Hepatocyte (in vitro differentiated cells): ENCODE measurements at regions not wholly inside any gene's neighbourhood (a gene's known extent, or its start where the extent isn't known, plus 50 kb on each side); places are given as distances from the start of the nearest gene placed in this dataset.

Source experiments
- DNase-seq: peaks from one replicate; pipeline ENCODE4 v3.0.0-alpha.2; 2016; ENCODE audit warnings: low spot score
- H2AFZ ChIP-seq: fragments of 200-600 bp; sonication (generic); 2 replicates; pipeline ENCODE4 v1.6.0; 2016; ENCODE audit warnings: antibody characterized with exemption, mild to moderate bottlenecking
- H3K27ac ChIP-seq: fragments of 200-600 bp; sonication (generic); 2 replicates; pipeline ENCODE4 v1.5.1; 2016; ENCODE audit warnings: mild to moderate bottlenecking
- H3K27me3 ChIP-seq: fragments of 200-600 bp; sonication (generic); 2 replicates; pipeline ENCODE4 v1.6.1; 2016
- H3K36me3 ChIP-seq: fragments of 200-600 bp; sonication (generic); replicated peaks from 2 replicates; pipeline ENCODE4 v1.5.1; 2016; ENCODE audit warnings: low read depth; ENCODE audit not compliant: insufficient read depth
- H3K4me1 ChIP-seq: fragments of 200-600 bp; sonication (generic); 2 replicates; pipeline ENCODE4 v1.5.1; 2016; ENCODE audit warnings: mild to moderate bottlenecking, moderate library complexity; ENCODE audit not compliant: insufficient read depth
- H3K4me2 ChIP-seq: fragments of 200-600 bp; sonication (generic); 2 replicates; pipeline ENCODE4 v1.6.0; 2016
- H3K4me3 ChIP-seq: fragments of 200-600 bp; sonication (generic); 2 replicates; pipeline ENCODE4 v1.5.1; 2016; ENCODE audit warnings: mild to moderate bottlenecking
- H3K79me2 ChIP-seq: fragments of 200-600 bp; sonication (generic); 2 replicates; pipeline ENCODE4 v1.6.0; 2017; ENCODE audit warnings: mild to moderate bottlenecking
- H3K9me2 ChIP-seq: fragments of 200-600 bp; sonication (generic); replicated peaks from 2 replicates; pipeline ENCODE4 v1.6.0; 2017; ENCODE audit warnings: mild to moderate bottlenecking; ENCODE audit not compliant: insufficient read depth
- H3K9me3 ChIP-seq: fragments of 200-600 bp; sonication (generic); 2 replicates; pipeline ENCODE4 v1.5.1; 2016; ENCODE audit warnings: low read depth, mild to moderate bottlenecking
- H4K20me1 ChIP-seq: fragments of 200-600 bp; sonication (generic); 2 replicates; pipeline ENCODE4 v1.6.0; 2016; ENCODE audit warnings: mild to moderate bottlenecking; ENCODE audit not compliant: insufficient read depth, poor library complexity, severe bottlenecking
- EZH2 ChIP-seq: fragments of 200-600 bp; sonication (generic); IDR thresholded peaks from 2 replicates; pipeline ENCODE4 v1.6.1; 2016; ENCODE audit warnings: antibody characterized with exemption, mild to moderate bottlenecking, borderline replicate concordance
- EZH2phosphoT487 ChIP-seq: fragments of 200-600 bp; sonication (generic); IDR thresholded peaks from one replicate; pipeline ENCODE4 v1.6.1; 2018; ENCODE audit warnings: antibody characterized with exemption, mild to moderate bottlenecking, low read depth, moderate library complexity; ENCODE audit not compliant: unreplicated experiment, severe bottlenecking
- WGBS: methylation state at CpG from one replicate; pipeline ENCODE4 v1.1.6; 2016; ENCODE audit warnings: low lambda C conversion rate; ENCODE audit errors: missing lambda C conversion rate; 5-methylcytosine and 5-hydroxymethylcytosine counted together
- TF ChIP-seq, protein P1 (sequence below): fragments of 200-600 bp; sonication (generic); IDR thresholded peaks from 2 replicates; pipeline ENCODE4 v1.5.1; 2016; ENCODE audit warnings: antibody characterized with exemption, mild to moderate bottlenecking; ENCODE audit not compliant: poor library complexity

DNA sequence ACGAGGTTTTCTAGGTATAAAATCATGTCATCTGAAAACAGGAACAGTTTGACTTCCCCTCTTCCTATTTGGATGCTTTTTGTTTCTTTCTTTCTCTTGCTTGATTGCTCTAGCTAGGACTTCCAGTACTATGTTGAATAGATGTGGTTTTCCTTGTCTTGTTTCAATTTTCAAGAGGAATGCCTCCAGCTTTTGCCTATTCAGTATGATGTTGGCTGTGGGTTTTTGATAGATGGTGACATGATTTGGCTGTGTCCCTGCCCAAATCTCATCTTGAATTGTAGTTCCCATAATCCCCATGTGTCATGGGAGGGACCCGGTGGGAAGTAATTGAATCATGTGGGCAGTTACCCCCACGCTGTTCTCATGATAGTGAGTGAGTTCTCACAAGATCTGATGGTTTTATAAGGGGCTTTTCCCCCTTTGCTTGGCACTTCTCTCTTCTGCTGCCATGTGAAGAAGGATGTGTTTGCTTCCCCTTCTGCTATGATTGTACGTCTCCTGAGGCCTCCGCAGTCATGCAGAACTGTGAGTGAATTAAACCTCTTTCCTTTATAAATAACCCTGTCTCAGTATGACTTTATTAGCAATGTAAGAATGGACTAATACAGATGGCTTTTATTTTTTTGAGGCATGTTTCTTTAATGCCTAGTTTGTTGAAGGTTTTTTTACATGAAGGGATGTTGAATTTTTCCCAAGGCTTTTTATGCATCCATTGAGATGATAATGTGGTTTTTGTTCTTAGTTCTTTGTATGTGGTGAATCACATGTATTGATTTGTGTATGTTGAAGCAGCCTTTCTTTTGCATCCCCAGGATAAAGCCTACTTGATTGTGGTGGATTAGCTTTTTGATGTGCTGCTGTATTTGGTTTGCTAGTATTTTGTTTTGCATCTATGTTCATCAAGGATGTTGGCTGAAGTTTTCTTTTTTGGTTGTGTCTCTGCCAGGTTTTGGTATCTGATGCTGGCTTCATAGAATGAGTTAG, 239.1 kb downstream of the THBS2 start:
- H3K36me3 ChIP-seq = no peaks in the 10 kb centered on the region
- 81% methylated on average over 5 of the region's 5 CpGs for WGBS

DNA sequence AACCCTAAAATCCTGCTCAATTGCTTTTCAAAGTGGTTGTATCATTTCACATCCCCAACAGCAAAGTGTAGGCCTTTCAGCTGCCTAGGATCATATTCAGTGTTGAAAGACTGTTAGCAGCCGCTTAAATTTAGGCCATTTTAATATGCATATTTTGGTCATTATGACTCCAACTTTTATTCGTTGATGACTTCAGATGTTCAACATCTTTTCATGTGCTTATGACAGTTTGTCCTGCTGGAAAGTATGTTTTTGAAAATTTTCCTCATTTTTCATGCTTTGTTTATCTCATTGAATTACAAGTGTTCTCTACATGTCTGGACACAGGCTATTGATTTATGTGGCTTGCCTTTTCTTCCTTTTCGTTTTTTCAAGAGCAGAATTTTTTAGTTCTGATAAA, 244.0 kb downstream of the THBS2 start:
- DNase-seq = no peak
- H3K4me2 ChIP-seq = no peak overlapping the region
- no peaks in the 10 kb centered on the region for H3K27me3 ChIP-seq
- 86% methylated on average over 3 of the region's 3 CpGs for WGBS
- no peaks in the 10 kb centered on the region for H4K20me1 ChIP-seq
- H3K9me3 ChIP-seq = no peaks in the 10 kb centered on the region
- no peak overlapping the region for H2AFZ ChIP-seq
- no peak overlapping the region for H3K4me3 ChIP-seq
- no peaks in the 10 kb centered on the region for H3K4me1 ChIP-seq
- H3K79me2 ChIP-seq = no peaks in the 10 kb centered on the region
- no peaks in the 10 kb centered on the region for H3K36me3 ChIP-seq
- H3K27ac ChIP-seq = no peak overlapping the region
- H3K9me2 ChIP-seq = no peaks in the 10 kb centered on the region
- TF ChIP-seq EZH2phosphoT487 = no peak
- TF ChIP-seq, protein P1, sequence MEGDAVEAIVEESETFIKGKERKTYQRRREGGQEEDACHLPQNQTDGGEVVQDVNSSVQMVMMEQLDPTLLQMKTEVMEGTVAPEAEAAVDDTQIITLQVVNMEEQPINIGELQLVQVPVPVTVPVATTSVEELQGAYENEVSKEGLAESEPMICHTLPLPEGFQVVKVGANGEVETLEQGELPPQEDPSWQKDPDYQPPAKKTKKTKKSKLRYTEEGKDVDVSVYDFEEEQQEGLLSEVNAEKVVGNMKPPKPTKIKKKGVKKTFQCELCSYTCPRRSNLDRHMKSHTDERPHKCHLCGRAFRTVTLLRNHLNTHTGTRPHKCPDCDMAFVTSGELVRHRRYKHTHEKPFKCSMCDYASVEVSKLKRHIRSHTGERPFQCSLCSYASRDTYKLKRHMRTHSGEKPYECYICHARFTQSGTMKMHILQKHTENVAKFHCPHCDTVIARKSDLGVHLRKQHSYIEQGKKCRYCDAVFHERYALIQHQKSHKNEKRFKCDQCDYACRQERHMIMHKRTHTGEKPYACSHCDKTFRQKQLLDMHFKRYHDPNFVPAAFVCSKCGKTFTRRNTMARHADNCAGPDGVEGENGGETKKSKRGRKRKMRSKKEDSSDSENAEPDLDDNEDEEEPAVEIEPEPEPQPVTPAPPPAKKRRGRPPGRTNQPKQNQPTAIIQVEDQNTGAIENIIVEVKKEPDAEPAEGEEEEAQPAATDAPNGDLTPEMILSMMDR = no peak
- TF ChIP-seq EZH2 = no peak

More for the DNA sequence above, 239.1 kb downstream of the THBS2 start:
- Histone ChIP-seq H3K27me3 (no peaks in the 10 kb centered on the region), H3K27ac (no peak overlapping the region), H4K20me1 (no peaks in the 10 kb centered on the region), H3K4me1 (no peaks in the 10 kb centered on the region), H3K9me2 (no peaks in the 10 kb centered on the region), H3K4me3 (no peak overlapping the region), H2AFZ (no peak overlapping the region), H3K79me2 (no peaks in the 10 kb centered on the region), H3K9me3 (no peaks in the 10 kb centered on the region), H3K4me2 (no peak overlapping the region)
- DNase-seq = no peak
- TF ChIP-seq EZH2phosphoT487 (no peak), EZH2 (no peak)
- TF ChIP-seq, protein P1 = no peak

DNA sequence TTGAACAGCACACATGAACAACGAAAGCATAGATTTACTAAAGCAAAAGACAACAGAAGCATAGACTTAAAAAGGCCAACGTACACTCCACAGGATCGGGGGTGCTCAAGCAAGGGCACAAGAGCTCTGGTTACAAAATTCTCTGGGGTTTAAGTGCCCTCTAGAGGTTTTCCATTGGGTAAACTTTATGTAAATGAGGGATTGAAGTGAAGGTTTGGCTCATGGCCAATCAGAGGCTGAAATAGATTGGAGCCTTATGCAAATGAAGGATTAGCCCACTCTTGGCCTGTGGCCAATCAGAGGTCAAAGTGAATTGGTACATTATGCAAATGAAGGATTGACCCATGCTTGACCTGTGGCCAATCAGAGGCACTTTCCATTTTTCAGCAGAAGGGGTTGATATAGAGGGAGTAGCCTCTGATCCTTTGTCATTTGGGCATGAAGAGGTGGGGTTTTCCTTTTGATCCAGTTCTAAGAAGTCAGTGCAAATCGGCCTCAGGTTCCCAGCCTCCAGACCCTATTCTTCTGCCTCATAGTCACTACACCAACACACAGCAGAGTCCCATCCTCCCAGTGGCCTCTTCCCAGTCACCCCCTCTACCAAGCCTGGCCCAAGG, 244.9 kb downstream of the THBS2 start:
- H3K27me3 ChIP-seq = no peaks in the 10 kb centered on the region
- TF ChIP-seq EZH2phosphoT487 = no peak
- no peak for TF ChIP-seq EZH2
- TF ChIP-seq, protein P1 = no peak
- no peak overlapping the region for H3K27ac ChIP-seq
- DNase-seq = no peak
- no peaks in the 10 kb centered on the region for H3K4me1 ChIP-seq
- no peaks in the 10 kb centered on the region for H3K9me2 ChIP-seq
- H3K9me3 ChIP-seq = no peaks in the 10 kb centered on the region
- no peak overlapping the region for H3K4me2 ChIP-seq
- WGBS = 88% methylated on average over 4 of the region's 4 CpGs
- H3K4me3 ChIP-seq = no peak overlapping the region
- H2AFZ ChIP-seq = no peak overlapping the region
- H3K36me3 ChIP-seq = no peaks in the 10 kb centered on the region
- H4K20me1 ChIP-seq = no peaks in the 10 kb centered on the region
- no peaks in the 10 kb centered on the region for H3K79me2 ChIP-seq
